CD4-positive, alpha-beta memory T cell (primary cell): ENCODE measurements at regions not wholly inside any gene's neighbourhood (a gene's known extent, or its start where the extent isn't known, plus 50 kb on each side); places are given as distances from the start of the nearest gene placed in this dataset.

Experiments used
- CTCF ChIA-PET: fragments of 350-600 bp; sonication (Branson Sonifier 250); formaldehyde crosslinking; loops from one replicate; lab custom pipeline; 2021; ENCODE audit warnings: inconsistent platforms; ENCODE audit not compliant: partially characterized antibody; lab: Charles Lee
- POLR2A ChIA-PET: fragments of 350-600 bp; sonication (Branson Sonifier 250); formaldehyde crosslinking; loops from one replicate; lab custom pipeline; 2021; ENCODE audit not compliant: partially characterized antibody; lab: Charles Lee
- DNase-seq, 5 donors: peaks; one replicate each; pipeline versions ENCODE4 v3.0.0 to v3.0.0-alpha.2; 2020 to 2022; ENCODE audit warnings: mixed read lengths in 1 of 5
- H3K27ac ChIP-seq: one replicate; pipeline ENCODE4 v1.7.0; 2013; ENCODE audit warnings: low read depth, low read length
- H3K27me3 ChIP-seq: 2 replicates; pipeline ENCODE4 v1.7.0; 2013; ENCODE audit warnings: mild to moderate bottlenecking, low read length, moderate library complexity; ENCODE audit not compliant: insufficient read depth
- H3K36me3 ChIP-seq: 2 replicates; pipeline ENCODE4 v1.7.0; 2013; ENCODE audit warnings: mild to moderate bottlenecking, low read length, moderate library complexity; ENCODE audit not compliant: insufficient read depth
- H3K4me1 ChIP-seq: 2 replicates; pipeline ENCODE4 v1.7.0; 2013; ENCODE audit warnings: mild to moderate bottlenecking, low read length, moderate library complexity; ENCODE audit not compliant: insufficient read depth
- H3K4me3 ChIP-seq, 2 donors: one replicate each; pipeline ENCODE4 v1.7.0; 2013; ENCODE audit warnings: low read length in 2 of 2, mild to moderate bottlenecking in 1 of 2
- H3K9me3 ChIP-seq, 2 donors: one replicate each; pipeline ENCODE4 v1.7.0; 2013; ENCODE audit warnings: low read length in 2 of 2, control low read depth in 1 of 2; ENCODE audit not compliant: control insufficient read depth in 1 of 2
- H3K27ac Mint-ChIP-seq, 7 donors: one replicate each; pipeline ENCODE4 v1.8.0; 2020 to 2021; ENCODE audit warnings: mixed read lengths in 7 of 7, mild to moderate bottlenecking in 6 of 7, inconsistent platforms in 3 of 7, moderate library complexity in 3 of 7
- H3K27me3 Mint-ChIP-seq, 2 donors: one replicate each; pipeline ENCODE4 v1.8.0; 2020 to 2021; ENCODE audit warnings: mixed read lengths in 2 of 2
- H3K36me3 Mint-ChIP-seq, 2 donors: one replicate each; pipeline ENCODE4 v1.8.0; 2020 to 2021; ENCODE audit warnings: mixed read lengths in 2 of 2, inconsistent platforms in 1 of 2, mild to moderate bottlenecking in 1 of 2
- H3K4me1 Mint-ChIP-seq, 4 donors: one replicate each; pipeline ENCODE4 v1.8.0; 2020 to 2021; ENCODE audit warnings: mixed read lengths in 4 of 4, mild to moderate bottlenecking in 1 of 4
- H3K4me3 Mint-ChIP-seq, 8 donors: one replicate each; pipeline ENCODE4 v1.8.0; 2020 to 2021; ENCODE audit warnings: mixed read lengths in 8 of 8, mild to moderate bottlenecking in 7 of 8, moderate library complexity in 6 of 8, inconsistent platforms in 3 of 8
- H3K9me3 Mint-ChIP-seq, 8 donors: one replicate each; pipeline ENCODE4 v1.8.0; 2020 to 2021; ENCODE audit warnings: mixed read lengths in 8 of 8, mild to moderate bottlenecking in 5 of 8, inconsistent platforms in 3 of 8, moderate library complexity in 1 of 8
- intact Hi-C: fragments of 100-400 bp; cut with micrococcal nuclease; formaldehyde crosslinking; loops from one replicate; pipeline ENCODE4 v1.15.1; 2023

DNA sequence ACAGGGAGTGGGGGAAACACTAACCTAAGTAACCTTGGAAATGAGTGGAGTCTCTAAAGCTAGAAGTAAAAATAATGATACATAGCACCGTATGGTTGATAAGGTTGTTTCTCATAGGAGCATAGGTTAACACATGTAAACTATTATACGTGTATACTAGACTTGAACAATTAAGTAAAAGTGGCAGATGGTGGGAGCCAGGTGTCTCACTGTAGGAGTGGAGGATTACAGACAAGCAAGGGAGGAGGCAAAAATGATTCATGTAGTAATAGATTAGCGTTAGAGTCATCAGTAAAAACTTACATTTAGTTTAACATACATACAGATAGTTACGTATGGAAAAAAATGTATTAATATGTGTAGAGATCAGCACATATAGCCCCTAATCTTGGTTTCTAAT, 138.4 kb upstream of the DSCAM start:
- no peaks in the 10 kb centered on the region for H3K27me3 ChIP-seq
- peaks cover 4 to 13% (median 8%) of the 10 kb centered on the region in 8 donors for H3K9me3 Mint-ChIP-seq
- no peaks in the 10 kb centered on the region for H3K9me3 ChIP-seq
- no peaks in the 10 kb centered on the region for H3K4me1 ChIP-seq
- no peak for DNase-seq
- H3K36me3 ChIP-seq, result no peaks in the 10 kb centered on the region
- no peak overlapping the region for H3K27ac ChIP-seq
- H3K36me3 Mint-ChIP-seq, result no peaks in the 10 kb centered on the region
- no peaks in the 10 kb centered on the region for H3K27me3 Mint-ChIP-seq
- CTCF ChIA-PET, result no interaction called here
- H3K27ac Mint-ChIP-seq, result no peak overlapping the region
- no peak overlapping the region for H3K4me3 ChIP-seq
- intact Hi-C loops, result no loop called here
- POLR2A ChIA-PET, result no interaction called here
- no peak overlapping the region for H3K4me3 Mint-ChIP-seq
- no peaks in the 10 kb centered on the region for H3K4me1 Mint-ChIP-seq

DNA sequence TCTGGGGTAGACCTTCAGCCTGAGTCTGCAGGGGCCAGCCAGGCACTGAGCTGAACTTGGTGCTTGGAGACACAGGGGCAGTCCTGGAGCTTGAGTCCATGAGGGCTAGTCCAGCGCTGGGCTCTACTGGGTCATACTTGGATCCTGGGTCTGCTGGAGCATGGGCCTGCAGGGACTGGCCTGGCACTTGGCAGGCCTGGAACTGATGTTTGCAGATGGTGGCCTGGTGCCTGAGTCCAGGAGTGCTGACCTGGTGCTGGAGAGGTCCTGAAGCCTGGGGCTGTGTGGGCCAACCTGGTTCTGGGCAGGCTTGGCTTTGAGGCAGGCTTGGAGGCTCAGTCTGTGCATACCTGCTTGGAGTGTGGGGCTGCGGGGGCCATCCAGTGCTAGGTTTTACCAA, 143.4 kb upstream of the DSCAM start:
- ChIA-PET POLR2A (no interaction called here), CTCF (no interaction called here)

DNA sequence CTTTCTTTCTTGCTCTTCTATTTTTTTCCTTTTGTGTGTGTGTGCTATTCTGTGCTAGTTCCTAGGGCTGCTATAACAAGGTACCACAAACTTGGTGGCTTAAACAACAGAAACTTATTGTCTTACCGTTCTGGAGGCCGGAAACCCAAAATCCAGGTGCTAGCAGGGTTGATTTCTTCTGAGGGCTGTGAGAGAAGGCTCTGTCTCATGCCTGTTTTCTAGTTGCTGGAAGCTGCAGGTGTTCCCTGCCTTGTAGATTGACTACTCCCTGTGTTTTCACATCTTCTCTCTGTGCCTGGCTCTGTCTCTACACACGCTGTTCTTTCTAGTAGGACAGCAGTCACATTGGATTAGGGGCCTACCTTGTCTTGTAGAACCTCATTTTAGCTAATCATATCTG, 150.9 kb upstream of the DSCAM start:
- no peaks in the 10 kb centered on the region for H3K4me1 Mint-ChIP-seq
- Histone ChIP-seq H3K36me3 (no peaks in the 10 kb centered on the region), H3K4me1 (no peaks in the 10 kb centered on the region), H3K9me3 (no peaks in the 10 kb centered on the region), H3K27me3 (no peaks in the 10 kb centered on the region), H3K27ac (no peak overlapping the region), H3K4me3 (no peak overlapping the region)
- H3K36me3 Mint-ChIP-seq, result peaks cover 0 to 3% of the 10 kb centered on the region in 2 donors
- no peak overlapping the region for H3K27ac Mint-ChIP-seq
- no peak for DNase-seq
- ChIA-PET POLR2A (no interaction called here), CTCF (no interaction called here)
- H3K27me3 Mint-ChIP-seq, result no peaks in the 10 kb centered on the region
- H3K9me3 Mint-ChIP-seq, result peaks cover 0 to 31% (median 13%) of the 10 kb centered on the region in 8 donors
- intact Hi-C loops, result no loop called here
- H3K4me3 Mint-ChIP-seq, result no peak overlapping the region

More for the DNA sequence above, 143.4 kb upstream of the DSCAM start:
- peaks cover 0 to under 1% (median 0%) of the 10 kb centered on the region in 8 donors for H3K9me3 Mint-ChIP-seq
- H3K4me1 Mint-ChIP-seq, result no peaks in the 10 kb centered on the region
- no peak overlapping the region for H3K4me3 ChIP-seq
- H3K36me3 Mint-ChIP-seq, result no peaks in the 10 kb centered on the region
- no peak overlapping the region for H3K27ac ChIP-seq
- H3K27me3 ChIP-seq, result no peaks in the 10 kb centered on the region
- H3K36me3 ChIP-seq, result no peaks in the 10 kb centered on the region
- H3K9me3 ChIP-seq, result no peaks in the 10 kb centered on the region
- no peaks in the 10 kb centered on the region for H3K27me3 Mint-ChIP-seq
- no peak overlapping the region for H3K27ac Mint-ChIP-seq
- DNase-seq, result no peak
- no peaks in the 10 kb centered on the region for H3K4me1 ChIP-seq
- intact Hi-C loops, result no loop called here
- no peak overlapping the region for H3K4me3 Mint-ChIP-seq

DNA sequence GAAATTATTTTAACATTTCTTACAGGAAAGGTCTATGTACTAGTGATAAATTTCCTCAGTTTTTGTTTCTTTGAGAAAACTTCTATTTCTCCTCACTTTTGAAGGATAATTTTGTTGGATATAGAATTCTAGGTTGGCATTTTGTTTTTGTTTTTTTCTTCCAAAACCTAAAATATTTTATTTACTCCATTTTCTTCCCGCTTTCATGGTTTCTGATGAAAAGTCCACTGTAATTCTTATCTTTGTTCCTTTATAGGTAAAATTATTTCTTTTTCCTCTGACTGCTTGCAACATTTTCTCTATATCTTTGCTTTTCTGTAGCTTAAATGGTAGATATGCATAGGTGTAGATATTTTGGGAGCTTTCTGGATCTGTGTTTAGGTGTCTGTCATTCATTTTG, 153.9 kb upstream of the DSCAM start:
- ChIA-PET CTCF (no interaction called here), POLR2A (no interaction called here)
- H3K36me3 ChIP-seq, result no peaks in the 10 kb centered on the region
- intact Hi-C loops, result no loop called here
- Mint-ChIP-seq H3K4me1 (no peaks in the 10 kb centered on the region), H3K4me3 (no peak overlapping the region), H3K27me3 (no peaks in the 10 kb centered on the region), H3K9me3 (peaks cover 0 to 37% (median 13%) of the 10 kb centered on the region in 8 donors), H3K27ac (no peak overlapping the region), H3K36me3 (peaks cover 0 to 3% of the 10 kb centered on the region in 2 donors)
- no peaks in the 10 kb centered on the region for H3K27me3 ChIP-seq
- H3K4me1 ChIP-seq, result no peaks in the 10 kb centered on the region
- H3K27ac ChIP-seq, result no peak overlapping the region
- H3K9me3 ChIP-seq, result no peaks in the 10 kb centered on the region
- no peak for DNase-seq
- no peak overlapping the region for H3K4me3 ChIP-seq

DNA sequence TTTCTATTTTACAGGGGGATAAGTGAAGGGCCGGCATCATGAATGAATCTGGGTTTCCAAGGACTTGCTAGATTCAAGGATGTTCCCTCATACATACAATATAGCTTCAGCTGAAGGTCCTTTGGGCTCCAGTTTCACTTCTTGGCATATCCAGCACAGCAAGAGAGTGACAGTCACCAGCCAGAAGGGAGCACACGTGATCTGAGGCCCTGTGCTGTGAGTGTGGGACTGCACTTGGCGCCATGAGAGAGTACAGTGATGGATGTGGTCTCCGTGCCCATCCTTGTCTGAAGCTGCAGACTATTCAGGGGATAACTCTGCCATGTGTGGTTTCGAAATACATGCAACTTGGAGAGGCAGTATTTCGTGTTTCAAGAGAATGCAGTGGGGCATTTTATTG, 159.7 kb upstream of the DSCAM start:
- peaks cover 0 to 3% of the 10 kb centered on the region in 2 donors for H3K36me3 Mint-ChIP-seq
- no peak for DNase-seq
- peaks cover 0 to 15% (median 1%) of the 10 kb centered on the region in 8 donors for H3K9me3 Mint-ChIP-seq
- no peak overlapping the region for H3K4me3 Mint-ChIP-seq
- Histone ChIP-seq H3K4me3 (no peak overlapping the region), H3K27me3 (no peaks in the 10 kb centered on the region), H3K9me3 (no peaks in the 10 kb centered on the region), H3K36me3 (no peaks in the 10 kb centered on the region), H3K27ac (no peak overlapping the region), H3K4me1 (no peaks in the 10 kb centered on the region)
- H3K27me3 Mint-ChIP-seq, result peaks cover 2 to 3% of the 10 kb centered on the region in 2 donors
- intact Hi-C loops, result no loop called here
- no peak overlapping the region for H3K27ac Mint-ChIP-seq
- no peaks in the 10 kb centered on the region for H3K4me1 Mint-ChIP-seq
- POLR2A ChIA-PET, result no interaction called here
- CTCF ChIA-PET, result no interaction called here

DNA sequence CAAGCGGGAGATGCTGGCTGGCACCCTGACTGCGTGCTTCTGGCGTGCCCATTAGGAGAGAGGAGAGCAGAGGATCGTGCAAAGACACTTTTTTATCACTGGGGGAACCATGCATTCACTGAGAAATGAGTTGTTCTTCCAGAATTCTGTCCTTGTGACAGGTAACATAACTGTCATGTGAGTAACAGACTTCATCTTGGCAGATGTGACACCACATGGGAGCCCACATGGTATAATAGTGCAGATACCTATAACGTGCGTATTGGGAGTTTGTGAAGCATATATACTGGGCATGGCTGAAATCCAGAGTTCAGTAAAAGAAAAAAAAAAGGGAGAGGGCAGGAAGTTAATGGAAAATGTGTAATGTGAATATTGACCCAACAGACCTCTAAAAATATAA, 159.6 kb upstream of the BACE2 start:
- Histone ChIP-seq H3K36me3 (no peaks in the 10 kb centered on the region), H3K27me3 (no peaks in the 10 kb centered on the region), H3K4me3 (no peak overlapping the region), H3K4me1 (no peaks in the 10 kb centered on the region), H3K27ac (no peak overlapping the region), H3K9me3 (no peaks in the 10 kb centered on the region)
- Mint-ChIP-seq H3K27ac (no peak overlapping the region), H3K9me3 (peaks cover 0 to 7% (median 0%) of the 10 kb centered on the region in 8 donors), H3K27me3 (peaks cover 2 to 3% of the 10 kb centered on the region in 2 donors), H3K4me1 (no peaks in the 10 kb centered on the region), H3K36me3 (no peaks in the 10 kb centered on the region), H3K4me3 (no peak overlapping the region)
- DNase-seq, result no peak
- ChIA-PET POLR2A (no interaction called here), CTCF (no interaction called here)
- intact Hi-C loops, result no loop called here

DNA sequence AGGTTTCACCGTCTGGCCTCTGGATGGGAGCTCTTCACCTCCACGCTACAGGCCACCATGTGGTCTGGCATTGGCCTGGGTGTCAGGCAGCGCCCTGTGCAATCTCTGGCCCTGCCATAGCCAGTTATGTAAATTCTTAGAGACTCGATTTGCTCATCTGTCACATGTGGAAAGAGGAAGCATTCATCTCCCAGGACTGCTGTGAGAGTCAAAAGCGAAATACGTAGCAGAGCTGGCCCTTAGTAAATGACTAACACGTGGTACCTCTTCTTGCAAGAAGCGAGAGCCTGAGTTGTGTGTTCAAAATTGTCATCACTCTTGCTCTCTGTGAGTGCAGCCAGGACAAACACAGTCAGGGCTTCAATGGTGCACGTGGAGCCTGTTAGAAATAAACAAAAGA, 159.0 kb upstream of the BACE2 start:
- no peak for DNase-seq
- H3K27me3 Mint-ChIP-seq, result peaks cover 2 to 3% of the 10 kb centered on the region in 2 donors
- Histone ChIP-seq H3K27ac (no peak overlapping the region), H3K27me3 (no peaks in the 10 kb centered on the region), H3K36me3 (no peaks in the 10 kb centered on the region), H3K9me3 (no peaks in the 10 kb centered on the region), H3K4me1 (no peaks in the 10 kb centered on the region), H3K4me3 (no peak overlapping the region)
- CTCF ChIA-PET, result no interaction called here
- H3K27ac Mint-ChIP-seq, result no peak overlapping the region
- peaks cover 0 to 7% (median 0%) of the 10 kb centered on the region in 8 donors for H3K9me3 Mint-ChIP-seq
- no peaks in the 10 kb centered on the region for H3K36me3 Mint-ChIP-seq
- intact Hi-C loops, result no loop called here
- no peak overlapping the region for H3K4me3 Mint-ChIP-seq
- H3K4me1 Mint-ChIP-seq, result no peaks in the 10 kb centered on the region
- POLR2A ChIA-PET, result no interaction called here
